SK-N-SH treated with all-trans-retinoic acid at 6 μM for 48 hours (cell line): ENCODE measurements at regions not wholly inside any gene's neighbourhood (a gene's known extent, or its start where the extent isn't known, plus 50 kb on each side); places are given as distances from the start of the nearest gene placed in this dataset.
"Not testable (repeated sequence)": the region's sequence is repeated elsewhere in the genome, so short reads cannot be mapped to it uniquely, and the experiment has no call there.

Experiments
- ATAC-seq: fragments of 200-7000 bp; cut with Tn5 transposase; 3 replicates; pipeline ENCODE4 v1.9.1; 2020; ENCODE audit warnings: mild to moderate bottlenecking, moderate library complexity
- ARNTL ChIP-seq: fragments of 450-650 bp; formaldehyde crosslinking; IDR thresholded peaks from 2 replicates; pipeline ENCODE4 v1.5.0; 2020; ENCODE audit warnings: low read depth, mild to moderate bottlenecking, moderate library complexity, borderline replicate concordance
- BACH2 ChIP-seq: fragments of 250-450 bp; sonication (Bioruptor Pico); IDR thresholded peaks from 2 replicates; pipeline ENCODE4 v1.9.0; 2021; ENCODE audit warnings: mild to moderate bottlenecking, borderline replicate concordance
- CSDC2 ChIP-seq: fragments of 250-450 bp; sonication (Bioruptor Pico); IDR thresholded peaks from 2 replicates; pipeline ENCODE4 v1.5.0; 2020; ENCODE audit warnings: mild to moderate bottlenecking, moderate library complexity
- ESRRG ChIP-seq: fragments of 250-450 bp; sonication (Bioruptor Pico); IDR thresholded peaks from 2 replicates; pipeline ENCODE4 v1.6.1; 2021; ENCODE audit warnings: mild to moderate bottlenecking
- ISL1 ChIP-seq: fragments of 250-450 bp; sonication (Bioruptor Pico); IDR thresholded peaks from 2 replicates; pipeline ENCODE4 v2.1.2; 2022; ENCODE audit warnings: mild to moderate bottlenecking, moderate library complexity
- OSR1 ChIP-seq: fragments of 250-450 bp; sonication (Bioruptor Pico); IDR thresholded peaks from 2 replicates; pipeline ENCODE4 v1.8.0; 2022; ENCODE audit warnings: moderate library complexity, mild to moderate bottlenecking, inconsistent platforms
- POU6F1 ChIP-seq: fragments of 250-450 bp; sonication (Bioruptor Pico); IDR thresholded peaks from 2 replicates; pipeline ENCODE4 v1.8.0; 2021; ENCODE audit warnings: low read depth, mild to moderate bottlenecking, moderate library complexity, borderline replicate concordance
- PPARA ChIP-seq: fragments of 250-450 bp; sonication (Bioruptor Pico); IDR thresholded peaks from 2 replicates; pipeline ENCODE4 v1.5.0; 2020; ENCODE audit warnings: mild to moderate bottlenecking, borderline replicate concordance
- RARB ChIP-seq: fragments of 250-450 bp; sonication (Bioruptor Pico); IDR thresholded peaks from 2 replicates; pipeline ENCODE4 v1.8.0; 2021; ENCODE audit warnings: mild to moderate bottlenecking, moderate library complexity
- SNAI2 ChIP-seq: fragments of 250-450 bp; sonication (Bioruptor Pico); IDR thresholded peaks from 2 replicates; pipeline ENCODE4 v1.5.0; 2020; ENCODE audit warnings: mild to moderate bottlenecking, moderate library complexity
- TCF4 ChIP-seq: fragments of 250-450 bp; sonication (Bioruptor Pico); IDR thresholded peaks from 2 replicates; pipeline ENCODE4 v1.8.0; 2021; ENCODE audit warnings: mild to moderate bottlenecking, moderate library complexity, borderline replicate concordance
- ZC3H10 ChIP-seq: fragments of 250-450 bp; sonication (Bioruptor Pico); IDR thresholded peaks from 2 replicates; pipeline ENCODE4 v1.5.1; 2021; ENCODE audit warnings: mild to moderate bottlenecking, moderate library complexity
- ZFP3 ChIP-seq: fragments of 250-450 bp; sonication (Bioruptor Pico); IDR thresholded peaks from 2 replicates; pipeline ENCODE4 v1.5.0; 2020; ENCODE audit warnings: mild to moderate bottlenecking, moderate library complexity
- ZFP30 ChIP-seq: fragments of 450-650 bp; formaldehyde crosslinking; IDR thresholded peaks from 2 replicates; pipeline ENCODE4 v1.5.0; 2022; ENCODE audit warnings: mild to moderate bottlenecking, moderate library complexity
- ZNF565 ChIP-seq: fragments of 450-650 bp; formaldehyde crosslinking; conservative IDR thresholded peaks from 2 replicates; pipeline ENCODE4 v1.5.0; 2020; ENCODE audit warnings: low read depth, mild to moderate bottlenecking, moderate library complexity
- ZNF70 ChIP-seq: fragments of 450-650 bp; formaldehyde crosslinking; IDR thresholded peaks from 2 replicates; pipeline ENCODE4 v1.5.0; 2020; ENCODE audit warnings: mild to moderate bottlenecking, moderate library complexity
- ZNF8 ChIP-seq: fragments of 450-650 bp; formaldehyde crosslinking; IDR thresholded peaks from 2 replicates; pipeline ENCODE4 v1.5.0; 2020; ENCODE audit warnings: mild to moderate bottlenecking, moderate library complexity
- TF ChIP-seq, protein P1 (sequence below): fragments of 250-450 bp; sonication (Bioruptor Pico); IDR thresholded peaks from 2 replicates; pipeline ENCODE4 v1.5.1; 2021; ENCODE audit warnings: mild to moderate bottlenecking, moderate library complexity
- TF ChIP-seq, protein P2 (sequence below): fragments of 250-450 bp; sonication (Bioruptor Pico); IDR thresholded peaks from 2 replicates; pipeline ENCODE4 v1.5.1; 2020; ENCODE audit warnings: low read depth, mild to moderate bottlenecking, moderate library complexity
- TF ChIP-seq, protein P3 (sequence below): fragments of 250-450 bp; sonication (Bioruptor Pico); IDR thresholded peaks from 2 replicates; pipeline ENCODE4 v1.5.0; 2020; ENCODE audit warnings: mild to moderate bottlenecking, moderate library complexity
- TF ChIP-seq, protein P4 (sequence below): fragments of 250-450 bp; sonication (Bioruptor Pico); IDR thresholded peaks from 2 replicates; pipeline ENCODE4 v1.8.0; 2020; ENCODE audit warnings: mild to moderate bottlenecking, moderate library complexity, borderline replicate concordance

GRCh38 chr5:34460496-34460895 is 195.6 kb upstream of the RAI14 start:
- TF ChIP-seq POU6F1: no peak
- TF ChIP-seq OSR1 (CRISPR knock-in tag): no peak
- no peak for TF ChIP-seq BACH2
- TF ChIP-seq TCF4 (CRISPR knock-in tag): no peak
- TF ChIP-seq, protein P1, sequence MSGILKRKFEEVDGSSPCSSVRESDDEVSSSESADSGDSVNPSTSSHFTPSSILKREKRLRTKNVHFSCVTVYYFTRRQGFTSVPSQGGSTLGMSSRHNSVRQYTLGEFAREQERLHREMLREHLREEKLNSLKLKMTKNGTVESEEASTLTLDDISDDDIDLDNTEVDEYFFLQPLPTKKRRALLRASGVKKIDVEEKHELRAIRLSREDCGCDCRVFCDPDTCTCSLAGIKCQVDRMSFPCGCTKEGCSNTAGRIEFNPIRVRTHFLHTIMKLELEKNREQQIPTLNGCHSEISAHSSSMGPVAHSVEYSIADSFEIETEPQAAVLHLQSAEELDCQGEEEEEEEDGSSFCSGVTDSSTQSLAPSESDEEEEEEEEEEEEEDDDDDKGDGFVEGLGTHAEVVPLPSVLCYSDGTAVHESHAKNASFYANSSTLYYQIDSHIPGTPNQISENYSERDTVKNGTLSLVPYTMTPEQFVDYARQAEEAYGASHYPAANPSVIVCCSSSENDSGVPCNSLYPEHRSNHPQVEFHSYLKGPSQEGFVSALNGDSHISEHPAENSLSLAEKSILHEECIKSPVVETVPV (CRISPR knock-in tag): no peak
- TF ChIP-seq ZNF8 (CRISPR knock-in tag): no peak
- TF ChIP-seq ESRRG (CRISPR knock-in tag): no peak
- no peak for TF ChIP-seq ISL1 (CRISPR knock-in tag)
- no peak for TF ChIP-seq RARB
- TF ChIP-seq ZNF565 (CRISPR knock-in tag): no peak
- TF ChIP-seq PPARA: no peak
- TF ChIP-seq, protein P2, sequence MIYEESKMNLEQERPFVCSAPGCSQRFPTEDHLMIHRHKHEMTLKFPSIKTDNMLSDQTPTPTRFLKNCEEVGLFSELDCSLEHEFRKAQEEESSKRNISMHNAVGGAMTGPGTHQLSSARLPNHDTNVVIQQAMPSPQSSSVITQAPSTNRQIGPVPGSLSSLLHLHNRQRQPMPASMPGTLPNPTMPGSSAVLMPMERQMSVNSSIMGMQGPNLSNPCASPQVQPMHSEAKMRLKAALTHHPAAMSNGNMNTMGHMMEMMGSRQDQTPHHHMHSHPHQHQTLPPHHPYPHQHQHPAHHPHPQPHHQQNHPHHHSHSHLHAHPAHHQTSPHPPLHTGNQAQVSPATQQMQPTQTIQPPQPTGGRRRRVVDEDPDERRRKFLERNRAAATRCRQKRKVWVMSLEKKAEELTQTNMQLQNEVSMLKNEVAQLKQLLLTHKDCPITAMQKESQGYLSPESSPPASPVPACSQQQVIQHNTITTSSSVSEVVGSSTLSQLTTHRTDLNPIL (CRISPR knock-in tag): no peak
- no peak for TF ChIP-seq ZFP3 (CRISPR knock-in tag)
- no peak for TF ChIP-seq ARNTL (CRISPR knock-in tag)
- TF ChIP-seq ZFP30: no peak
- TF ChIP-seq CSDC2: no peak
- TF ChIP-seq, protein P3, sequence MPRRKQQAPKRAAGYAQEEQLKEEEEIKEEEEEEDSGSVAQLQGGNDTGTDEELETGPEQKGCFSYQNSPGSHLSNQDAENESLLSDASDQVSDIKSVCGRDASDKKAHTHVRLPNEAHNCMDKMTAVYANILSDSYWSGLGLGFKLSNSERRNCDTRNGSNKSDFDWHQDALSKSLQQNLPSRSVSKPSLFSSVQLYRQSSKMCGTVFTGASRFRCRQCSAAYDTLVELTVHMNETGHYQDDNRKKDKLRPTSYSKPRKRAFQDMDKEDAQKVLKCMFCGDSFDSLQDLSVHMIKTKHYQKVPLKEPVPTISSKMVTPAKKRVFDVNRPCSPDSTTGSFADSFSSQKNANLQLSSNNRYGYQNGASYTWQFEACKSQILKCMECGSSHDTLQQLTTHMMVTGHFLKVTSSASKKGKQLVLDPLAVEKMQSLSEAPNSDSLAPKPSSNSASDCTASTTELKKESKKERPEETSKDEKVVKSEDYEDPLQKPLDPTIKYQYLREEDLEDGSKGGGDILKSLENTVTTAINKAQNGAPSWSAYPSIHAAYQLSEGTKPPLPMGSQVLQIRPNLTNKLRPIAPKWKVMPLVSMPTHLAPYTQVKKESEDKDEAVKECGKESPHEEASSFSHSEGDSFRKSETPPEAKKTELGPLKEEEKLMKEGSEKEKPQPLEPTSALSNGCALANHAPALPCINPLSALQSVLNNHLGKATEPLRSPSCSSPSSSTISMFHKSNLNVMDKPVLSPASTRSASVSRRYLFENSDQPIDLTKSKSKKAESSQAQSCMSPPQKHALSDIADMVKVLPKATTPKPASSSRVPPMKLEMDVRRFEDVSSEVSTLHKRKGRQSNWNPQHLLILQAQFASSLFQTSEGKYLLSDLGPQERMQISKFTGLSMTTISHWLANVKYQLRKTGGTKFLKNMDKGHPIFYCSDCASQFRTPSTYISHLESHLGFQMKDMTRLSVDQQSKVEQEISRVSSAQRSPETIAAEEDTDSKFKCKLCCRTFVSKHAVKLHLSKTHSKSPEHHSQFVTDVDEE (CRISPR knock-in tag): no peak
- TF ChIP-seq ZC3H10 (CRISPR knock-in tag): no peak
- ATAC-seq: no peak

DNA sequence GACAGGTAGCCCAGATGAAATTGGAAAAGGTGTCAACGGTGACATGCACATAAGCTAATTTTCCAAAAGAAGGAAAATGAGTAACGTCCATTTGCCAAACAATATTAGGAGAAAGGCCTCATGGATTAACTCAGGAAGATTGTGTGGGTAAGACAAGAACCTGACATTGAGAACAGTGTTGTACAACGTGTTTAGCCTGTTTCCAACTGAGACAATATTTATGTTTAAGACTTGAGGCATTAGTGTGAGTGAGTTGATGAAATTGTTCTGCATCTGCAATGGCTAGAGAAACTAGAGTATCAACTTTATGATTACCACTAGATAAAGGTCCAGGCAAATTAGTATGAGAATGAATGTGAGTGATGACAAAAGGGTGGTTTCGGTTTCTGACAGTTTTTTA is 191.3 kb upstream of the RAI14 start:
- ATAC-seq: no peak
- TF ChIP-seq ZFP3 (CRISPR knock-in tag) (no peak), ZNF70 (no peak), SNAI2 (CRISPR knock-in tag) (no peak), OSR1 (CRISPR knock-in tag) (no peak), ZC3H10 (CRISPR knock-in tag) (no peak), ZFP30 (no peak), ISL1 (CRISPR knock-in tag) (no peak), ESRRG (CRISPR knock-in tag) (no peak), PPARA (no peak)
- TF ChIP-seq, protein P3 (CRISPR knock-in tag): no peak
- TF ChIP-seq, protein P4, sequence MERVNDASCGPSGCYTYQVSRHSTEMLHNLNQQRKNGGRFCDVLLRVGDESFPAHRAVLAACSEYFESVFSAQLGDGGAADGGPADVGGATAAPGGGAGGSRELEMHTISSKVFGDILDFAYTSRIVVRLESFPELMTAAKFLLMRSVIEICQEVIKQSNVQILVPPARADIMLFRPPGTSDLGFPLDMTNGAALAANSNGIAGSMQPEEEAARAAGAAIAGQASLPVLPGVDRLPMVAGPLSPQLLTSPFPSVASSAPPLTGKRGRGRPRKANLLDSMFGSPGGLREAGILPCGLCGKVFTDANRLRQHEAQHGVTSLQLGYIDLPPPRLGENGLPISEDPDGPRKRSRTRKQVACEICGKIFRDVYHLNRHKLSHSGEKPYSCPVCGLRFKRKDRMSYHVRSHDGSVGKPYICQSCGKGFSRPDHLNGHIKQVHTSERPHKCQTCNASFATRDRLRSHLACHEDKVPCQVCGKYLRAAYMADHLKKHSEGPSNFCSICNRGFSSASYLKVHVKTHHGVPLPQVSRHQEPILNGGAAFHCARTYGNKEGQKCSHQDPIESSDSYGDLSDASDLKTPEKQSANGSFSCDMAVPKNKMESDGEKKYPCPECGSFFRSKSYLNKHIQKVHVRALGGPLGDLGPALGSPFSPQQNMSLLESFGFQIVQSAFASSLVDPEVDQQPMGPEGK (CRISPR knock-in tag): no peak
- TF ChIP-seq, protein P1 (CRISPR knock-in tag): no peak
- TF ChIP-seq, protein P2 (CRISPR knock-in tag): no peak

DNA sequence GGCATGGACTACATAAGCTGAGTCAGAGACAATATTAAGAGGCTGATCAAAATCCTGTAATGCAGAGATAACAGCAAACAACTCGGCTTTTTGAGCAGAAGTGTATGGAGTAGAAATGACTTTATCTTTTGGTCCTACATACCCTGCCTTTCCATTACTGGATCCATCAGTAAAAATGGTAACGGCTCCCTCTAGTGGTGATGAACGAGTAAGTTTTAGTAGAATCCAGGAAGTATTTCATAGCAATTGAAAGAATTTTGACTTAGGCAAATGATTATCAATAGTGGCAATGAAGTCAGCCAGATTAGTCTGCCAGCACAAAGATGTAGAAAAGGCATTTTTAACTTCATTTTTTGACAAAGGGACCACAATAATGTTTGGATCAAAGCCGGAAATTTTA is 190.8 kb upstream of the RAI14 start:
- ATAC-seq: not testable (repeated sequence)

GRCh38 chr5:34466519-34467388 is 189.4 kb upstream of the RAI14 start:
- ATAC-seq: not testable (repeated sequence)
